Tibial nerve (tissue), 3 donors: ENCODE measurements at regions not wholly inside any gene's neighbourhood (a gene's known extent, or its start where the extent isn't known, plus 50 kb on each side); places are given as distances from the start of the nearest gene placed in this dataset.

Source experiments
- POLR2A ChIP-seq, 2 donors: fragments of 450-650 bp; IDR thresholded peaks; one replicate each; pipeline ENCODE4 v1.6.1; 2017; ENCODE audit warnings: antibody characterized with exemption in 2 of 2, mild to moderate bottlenecking in 2 of 2, moderate library complexity in 2 of 2
- TF ChIP-seq, protein P1 (sequence below), 5 experiments: fragments of 200-600 bp in 3 of 5; fragments of 450-650 bp in 2 of 5; sonication (generic) in 3 of 5; IDR thresholded peaks; one replicate each; pipeline ENCODE4 v1.5.1; 2016 to 2019; ENCODE audit warnings: antibody characterized with exemption in 5 of 5, mild to moderate bottlenecking in 3 of 5, moderate library complexity in 2 of 5

DNA sequence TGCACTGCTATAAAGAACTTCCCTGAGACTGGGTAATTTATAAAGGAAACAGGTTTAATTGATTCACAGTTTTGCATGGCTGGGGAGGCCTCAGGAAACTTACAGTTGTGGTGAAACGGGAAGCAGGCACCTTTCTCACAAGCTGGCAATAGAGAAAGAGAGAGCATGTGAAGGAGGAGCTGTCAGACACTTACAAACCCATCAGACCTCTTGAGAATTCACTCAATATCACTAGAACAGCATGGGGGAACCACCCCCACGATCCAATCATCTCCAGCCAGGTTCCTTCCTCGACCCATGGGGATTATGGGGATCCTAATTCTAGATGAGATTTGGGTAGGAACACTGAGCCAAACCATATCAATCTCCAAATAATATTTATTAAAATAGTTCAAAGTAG, 729.2 kb upstream of the DDX18 start:
- TF ChIP-seq POLR2A (IDR thresholded peaks at IDR 0.05) = no peak
- TF ChIP-seq, protein P1, sequence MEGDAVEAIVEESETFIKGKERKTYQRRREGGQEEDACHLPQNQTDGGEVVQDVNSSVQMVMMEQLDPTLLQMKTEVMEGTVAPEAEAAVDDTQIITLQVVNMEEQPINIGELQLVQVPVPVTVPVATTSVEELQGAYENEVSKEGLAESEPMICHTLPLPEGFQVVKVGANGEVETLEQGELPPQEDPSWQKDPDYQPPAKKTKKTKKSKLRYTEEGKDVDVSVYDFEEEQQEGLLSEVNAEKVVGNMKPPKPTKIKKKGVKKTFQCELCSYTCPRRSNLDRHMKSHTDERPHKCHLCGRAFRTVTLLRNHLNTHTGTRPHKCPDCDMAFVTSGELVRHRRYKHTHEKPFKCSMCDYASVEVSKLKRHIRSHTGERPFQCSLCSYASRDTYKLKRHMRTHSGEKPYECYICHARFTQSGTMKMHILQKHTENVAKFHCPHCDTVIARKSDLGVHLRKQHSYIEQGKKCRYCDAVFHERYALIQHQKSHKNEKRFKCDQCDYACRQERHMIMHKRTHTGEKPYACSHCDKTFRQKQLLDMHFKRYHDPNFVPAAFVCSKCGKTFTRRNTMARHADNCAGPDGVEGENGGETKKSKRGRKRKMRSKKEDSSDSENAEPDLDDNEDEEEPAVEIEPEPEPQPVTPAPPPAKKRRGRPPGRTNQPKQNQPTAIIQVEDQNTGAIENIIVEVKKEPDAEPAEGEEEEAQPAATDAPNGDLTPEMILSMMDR (IDR thresholded peaks at IDR 0.05) = no peak
